HS-5 (cell line): ENCODE measurements at regions not wholly inside any gene's neighbourhood (a gene's known extent, or its start where the extent isn't known, plus 50 kb on each side); places are given as distances from the start of the nearest gene placed in this dataset.

Experiments
- DNase-seq: peaks from one replicate; pipeline ENCODE4 v3.0.0-alpha.2; 2012; ENCODE audit warnings: low read depth

- no peak for DNase-seq
These were observed 86.4 kb upstream of the C1QTNF9B start for GRCh38 chr13:23983671-23984070.

- no peak for DNase-seq
These were observed 87.2 kb upstream of the C1QTNF9B start for GRCh38 chr13:23984546-23984945.

- DNase-seq: no peak
These were observed 87.8 kb upstream of the C1QTNF9B start for GRCh38 chr13:23985060-23985459.

- DNase-seq: no peak
These were observed 88.5 kb upstream of the C1QTNF9B start for GRCh38 chr13:23985839-23986238.

GRCh38 chr13:23986619-23987018 lies 89.3 kb upstream of the C1QTNF9B start:
- peak; percentile 16 for DNase-seq

- no peak for DNase-seq
These were observed 90.1 kb upstream of the C1QTNF9B start for GRCh38 chr13:23987331-23987894.

- DNase-seq: no peak
These were observed 91.3 kb upstream of the C1QTNF9B start for GRCh38 chr13:23988546-23989122.

- no peak for DNase-seq
These were observed 93.2 kb upstream of the C1QTNF9B start for GRCh38 chr13:23990455-23990854.

GRCh38 chr13:23991119-23991518 lies 93.8 kb upstream of the C1QTNF9B start:
- DNase-seq: no peak

GRCh38 chr13:23992781-23993679 lies 95.7 kb upstream of the C1QTNF9B start:
- DNase-seq: no peak

- no peak for DNase-seq
These were observed 96.3 kb upstream of the C1QTNF9B start for GRCh38 chr13:23993680-23993985.

- DNase-seq: no peak
These were observed 98.2 kb upstream of the C1QTNF9B start for GRCh38 chr13:23995283-23996073.

- DNase-seq: no peak
These were observed 99.2 kb upstream of the C1QTNF9B start for GRCh38 chr13:23996456-23996855.

- DNase-seq: no peak
These were observed 102.1 kb upstream of the C1QTNF9B start for GRCh38 chr13:23999424-23999823.

- no peak for DNase-seq
These were observed 105.0 kb upstream of the C1QTNF9B start for GRCh38 chr13:24002206-24002815.

GRCh38 chr13:24004142-24004899 lies 107.0 kb upstream of the C1QTNF9B start:
- no peak for DNase-seq

- DNase-seq: no peak
These were observed 107.7 kb upstream of the C1QTNF9B start for GRCh38 chr13:24004971-24005370.

GRCh38 chr13:24005755-24006281 lies 108.5 kb upstream of the C1QTNF9B start:
- no peak for DNase-seq

GRCh38 chr13:24006520-24007248 lies 109.4 kb upstream of the C1QTNF9B start:
- DNase-seq: no peak

- DNase-seq: no peak
These were observed 110.8 kb upstream of the C1QTNF9B start for GRCh38 chr13:24007979-24008620.
